Calu3 (cell line): ENCODE measurements at regions not wholly inside any gene's neighbourhood (a gene's known extent, or its start where the extent isn't known, plus 50 kb on each side); places are given as distances from the start of the nearest gene placed in this dataset.
"Not testable (repeated sequence)": the region's sequence is repeated elsewhere in the genome, so short reads cannot be mapped to it uniquely, and the experiment has no call there.

Experiments used
- BruUV-seq: library from RNA; stranded (reverse); fragments of 400-500 nt; replicated peaks from 2 replicates; lab custom pipeline; 2021; lab: Mats Ljungman, UMichigan
- CTCF ChIA-PET: fragments of 300-600 bp; sonication (Branson Sonifier 250); formaldehyde crosslinking; loops from one replicate; lab custom pipeline; 2022; ENCODE audit warnings: antibody characterized with exemption; lab: Charles Lee
- DNase-seq: peaks from one replicate; pipeline ENCODE4 v3.0.0; 2022
- H3K27ac Mint-ChIP-seq: one replicate; pipeline ENCODE4 v1.8.0; 2022; ENCODE audit warnings: mixed read lengths; ENCODE audit not compliant: unreplicated experiment
- H3K27me3 Mint-ChIP-seq: one replicate; pipeline ENCODE4 v1.8.0; 2022; ENCODE audit warnings: mixed read lengths; ENCODE audit not compliant: unreplicated experiment
- H3K36me3 Mint-ChIP-seq: one replicate; pipeline ENCODE4 v1.8.0; 2022; ENCODE audit warnings: mild to moderate bottlenecking, moderate library complexity, mixed read lengths; ENCODE audit not compliant: insufficient read depth, unreplicated experiment
- H3K4me1 Mint-ChIP-seq: one replicate; pipeline ENCODE4 v1.8.0; 2022; ENCODE audit warnings: mild to moderate bottlenecking, low read depth, mixed read lengths; ENCODE audit not compliant: unreplicated experiment
- H3K4me3 Mint-ChIP-seq: one replicate; pipeline ENCODE4 v1.8.0; 2022; ENCODE audit warnings: mild to moderate bottlenecking, low read depth, moderate library complexity, mixed read lengths; ENCODE audit not compliant: unreplicated experiment
- H3K9me3 Mint-ChIP-seq: one replicate; pipeline ENCODE4 v1.8.0; 2022; ENCODE audit warnings: low read depth, mixed read lengths; ENCODE audit not compliant: unreplicated experiment
- intact Hi-C: fragments of 100-400 bp; cut with micrococcal nuclease; formaldehyde crosslinking; loops from one replicate; pipeline ENCODE4 v1.10.0; 2022; ENCODE audit not compliant: unreplicated experiment
- TF ChIP-seq, protein P1 (sequence below): fragments of 200-600 bp; IDR thresholded peaks from one replicate; pipeline ENCODE4 v1.8.0; 2022; ENCODE audit warnings: antibody characterized with exemption; ENCODE audit not compliant: unreplicated experiment

DNA sequence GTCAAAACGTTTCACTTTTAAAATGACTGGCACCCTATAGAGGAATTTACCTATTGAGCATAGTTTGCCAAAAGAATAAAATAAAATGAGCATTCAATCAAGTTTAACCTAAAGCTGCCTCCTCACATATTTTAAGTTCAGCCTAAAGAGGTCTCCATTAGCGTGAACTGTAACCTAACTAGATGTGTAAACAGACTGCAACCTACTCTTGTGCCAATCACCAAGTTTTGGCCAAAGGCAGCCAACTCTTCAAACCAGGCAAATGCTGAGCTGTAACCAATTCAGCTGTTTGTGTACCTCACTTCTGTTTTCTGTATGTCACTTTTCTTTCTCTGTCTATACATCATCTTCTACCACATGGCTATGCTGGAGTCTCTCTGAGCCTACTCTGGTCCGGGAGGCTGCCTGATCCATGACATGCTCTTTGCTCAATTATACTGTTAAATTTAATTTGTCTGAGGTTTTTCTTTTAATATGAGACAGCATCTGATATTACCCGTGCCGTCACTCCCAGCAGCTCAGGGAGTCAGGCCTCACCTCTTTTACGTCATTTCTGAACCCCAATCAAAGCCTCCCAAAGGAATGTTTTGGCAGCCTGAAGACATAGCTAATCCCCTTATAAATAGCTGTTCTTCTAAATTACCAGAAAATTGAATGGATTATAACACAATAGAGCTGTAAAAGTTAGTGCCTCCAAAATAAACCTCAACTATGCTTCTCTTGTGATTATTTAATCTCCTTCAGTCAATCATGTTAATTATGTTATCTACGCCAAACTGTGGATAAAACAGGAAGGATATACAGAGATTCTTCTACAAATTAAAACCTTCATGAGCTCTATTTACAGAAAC, 81.0 kb upstream of the NR5A2 start:
- intact Hi-C loops = loop anchor here (10.0 kb wide), 1 partner anchor 262 kb away; no protein-coding TSS in a partner anchor
- H3K9me3 Mint-ChIP-seq = no peaks in the 10 kb centered on the region
- DNase-seq = no peak

DNA sequence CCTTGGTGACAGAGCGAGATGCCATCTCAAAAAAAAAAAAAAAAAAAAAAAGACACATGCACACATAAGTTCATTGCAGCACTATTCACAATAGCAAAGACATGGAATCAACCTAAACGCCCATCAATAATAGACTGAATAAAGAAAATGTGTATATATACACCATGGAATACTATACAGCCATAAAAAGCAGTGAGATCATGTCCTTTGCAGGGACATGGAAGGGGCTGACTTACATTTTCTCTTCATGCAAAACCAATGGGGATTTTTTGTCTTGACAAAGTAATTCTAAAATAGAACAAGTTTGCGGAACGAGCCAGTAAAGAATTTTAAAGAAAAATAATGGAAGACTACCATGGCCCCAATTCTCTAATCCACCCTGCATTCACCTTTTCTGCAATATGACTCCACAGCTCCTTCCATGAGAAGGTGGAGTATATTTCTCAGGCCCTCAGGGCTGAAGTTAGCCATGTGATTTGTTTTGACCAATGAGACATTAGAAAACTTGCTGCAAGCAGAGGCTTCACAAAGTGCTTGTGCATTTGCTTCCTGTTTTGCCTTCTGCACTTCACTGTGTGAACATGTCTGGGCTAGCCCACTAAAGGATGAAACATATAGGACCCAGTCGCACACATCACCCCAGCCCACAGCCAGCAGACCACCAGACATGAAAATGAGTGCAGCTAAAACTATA, 78.8 kb upstream of the NR5A2 start:
- Mint-ChIP-seq H3K27me3 (no peaks in the 10 kb centered on the region), H3K36me3 (no peaks in the 10 kb centered on the region), H3K27ac (no peak overlapping the region), H3K4me3 (no peak overlapping the region), H3K9me3 (no peaks in the 10 kb centered on the region), H3K4me1 (no peaks in the 10 kb centered on the region)
- CTCF ChIA-PET = no interaction called here
- TF ChIP-seq, protein P1, sequence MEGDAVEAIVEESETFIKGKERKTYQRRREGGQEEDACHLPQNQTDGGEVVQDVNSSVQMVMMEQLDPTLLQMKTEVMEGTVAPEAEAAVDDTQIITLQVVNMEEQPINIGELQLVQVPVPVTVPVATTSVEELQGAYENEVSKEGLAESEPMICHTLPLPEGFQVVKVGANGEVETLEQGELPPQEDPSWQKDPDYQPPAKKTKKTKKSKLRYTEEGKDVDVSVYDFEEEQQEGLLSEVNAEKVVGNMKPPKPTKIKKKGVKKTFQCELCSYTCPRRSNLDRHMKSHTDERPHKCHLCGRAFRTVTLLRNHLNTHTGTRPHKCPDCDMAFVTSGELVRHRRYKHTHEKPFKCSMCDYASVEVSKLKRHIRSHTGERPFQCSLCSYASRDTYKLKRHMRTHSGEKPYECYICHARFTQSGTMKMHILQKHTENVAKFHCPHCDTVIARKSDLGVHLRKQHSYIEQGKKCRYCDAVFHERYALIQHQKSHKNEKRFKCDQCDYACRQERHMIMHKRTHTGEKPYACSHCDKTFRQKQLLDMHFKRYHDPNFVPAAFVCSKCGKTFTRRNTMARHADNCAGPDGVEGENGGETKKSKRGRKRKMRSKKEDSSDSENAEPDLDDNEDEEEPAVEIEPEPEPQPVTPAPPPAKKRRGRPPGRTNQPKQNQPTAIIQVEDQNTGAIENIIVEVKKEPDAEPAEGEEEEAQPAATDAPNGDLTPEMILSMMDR = no peak
- intact Hi-C loops = loop anchor here (10.0 kb wide), 1 partner anchor 264 kb away; no protein-coding TSS in a partner anchor
- DNase-seq = no peak
- BruUV-seq = no TSS peak

More for the DNA sequence above, 81.0 kb upstream of the NR5A2 start:
- no TSS peak for BruUV-seq
- Mint-ChIP-seq H3K4me3 (no peak overlapping the region), H3K27me3 (no peaks in the 10 kb centered on the region), H3K27ac (no peak overlapping the region), H3K4me1 (no peaks in the 10 kb centered on the region), H3K36me3 (no peaks in the 10 kb centered on the region)
- CTCF ChIA-PET = no interaction called here
- TF ChIP-seq, protein P1 = no peak

DNA sequence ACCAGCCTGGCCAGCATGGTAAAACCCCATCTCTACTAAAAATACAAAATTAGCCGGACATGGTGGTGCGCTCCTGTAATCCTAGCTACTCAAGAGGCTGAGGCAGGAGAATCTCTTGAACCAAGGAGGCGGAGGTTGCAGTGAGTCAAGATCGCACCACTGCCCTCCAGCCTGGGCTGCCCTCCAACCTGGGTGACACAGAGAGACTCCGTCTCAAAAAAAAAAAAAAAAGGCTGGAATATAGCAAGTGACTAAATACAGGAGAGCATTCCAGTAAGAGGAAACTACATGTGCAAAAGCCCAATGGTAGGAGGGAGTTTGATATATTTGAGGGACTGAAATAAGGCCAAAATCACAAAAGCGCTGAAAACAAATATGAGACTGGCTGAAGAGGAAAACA, 76.5 kb upstream of the NR5A2 start:
- H3K36me3 Mint-ChIP-seq, BruUV-seq, H3K4me3 Mint-ChIP-seq, H3K27me3 Mint-ChIP-seq, H3K27ac Mint-ChIP-seq, DNase-seq, H3K9me3 Mint-ChIP-seq: not testable (repeated sequence)
- peaks cover 17% of the 10 kb centered on the region for H3K4me1 Mint-ChIP-seq
- CTCF ChIA-PET = interaction anchor here (0.5 to 0.8 kb wide), 3 partner anchors 284 to 622 kb away, joined by 3 to 11 read pairs (median 6); no protein-coding TSS in a partner anchor
- intact Hi-C loops = loop anchor here (10.0 kb wide), 1 partner anchor 234 kb away; no protein-coding TSS in a partner anchor

DNA sequence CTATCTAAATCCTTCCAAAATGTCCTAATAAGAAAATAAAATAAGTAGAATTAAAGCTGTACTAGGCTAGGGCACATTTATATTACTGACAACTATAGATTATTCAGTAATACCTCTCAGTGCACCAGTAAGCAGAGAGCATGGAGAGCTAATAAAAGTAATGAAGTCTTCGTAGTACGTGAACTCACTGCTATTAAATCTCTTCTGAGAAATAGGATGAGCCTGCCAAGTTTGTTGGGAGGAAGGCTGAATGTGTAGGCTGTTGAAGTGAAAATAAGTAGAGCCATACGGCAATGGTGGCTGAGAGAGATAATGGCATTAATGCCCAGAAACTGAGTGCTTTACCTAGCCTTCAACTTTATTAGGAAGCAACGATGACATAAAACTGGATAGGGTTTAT, 73.9 kb upstream of the NR5A2 start:
- Mint-ChIP-seq H3K27me3 (no peaks in the 10 kb centered on the region), H3K36me3 (no peaks in the 10 kb centered on the region), H3K4me3 (no peak overlapping the region), H3K27ac (no peak overlapping the region), H3K9me3 (no peaks in the 10 kb centered on the region), H3K4me1 (peaks cover 23% of the 10 kb centered on the region)
- intact Hi-C loops = loop anchor here (2.0 to 10.0 kb wide), 2 partner anchors 177 to 231 kb away; no protein-coding TSS in a partner anchor
- CTCF ChIA-PET = interaction anchor here (1.4 to 1.9 kb wide), 3 partner anchors 218 to 323 kb away, joined by 5 to 7 read pairs (median 6); no protein-coding TSS in a partner anchor
- TF ChIP-seq, protein P1 = no peak
- no TSS peak for BruUV-seq
- no peak for DNase-seq
